Peyer's patch (tissue), 4 donors: ENCODE measurements at regions not wholly inside any gene's neighbourhood (a gene's known extent, or its start where the extent isn't known, plus 50 kb on each side); places are given as distances from the start of the nearest gene placed in this dataset.

Experiments
- CTCF ChIP-seq, 6 experiments: fragments of 450-650 bp in 4 of 6; fragments of 200-600 bp in 2 of 6; sonication (generic) in 1 of 6; IDR thresholded peaks; one replicate each; pipeline ENCODE4 v1.5.1; 2017 to 2019; ENCODE audit warnings: antibody characterized with exemption in 6 of 6, mild to moderate bottlenecking in 3 of 6, moderate library complexity in 1 of 6
- POLR2A ChIP-seq, 2 donors: fragments of 450-650 bp; IDR thresholded peaks; one replicate each; pipeline ENCODE4 v1.5.1; 2017; ENCODE audit warnings: antibody characterized with exemption in 2 of 2, mild to moderate bottlenecking in 2 of 2, moderate library complexity in 2 of 2

- no peak for TF ChIP-seq CTCF (IDR thresholded peaks at IDR 0.05)
- TF ChIP-seq POLR2A (IDR thresholded peaks at IDR 0.05): no peak
These were observed 205.7 kb upstream of the SAMSN1 start for GRCh38 chr21:14751602-14752344.
